Thyroid gland (tissue), 4 donors: ENCODE measurements at regions not wholly inside any gene's neighbourhood (a gene's known extent, or its start where the extent isn't known, plus 50 kb on each side); places are given as distances from the start of the nearest gene placed in this dataset.

Experiments used
- DNase-seq, 2 donors: peaks; one replicate each; pipeline ENCODE4 v3.0.0-alpha.2; 2019
- H3K27ac ChIP-seq, 3 donors: fragments of 200-600 bp; sonication (generic); 1 replicate in 2 of 3; 2 replicates in 1 of 3; pipeline ENCODE4 v1.5.1; 2016 to 2019; ENCODE audit warnings: mild to moderate bottlenecking in 1 of 3, moderate library complexity in 1 of 3
- H3K27me3 ChIP-seq: fragments of 200-600 bp; sonication (generic); one replicate; pipeline ENCODE4 v1.5.1; 2019
- H3K36me3 ChIP-seq, 2 donors: fragments of 200-600 bp; sonication (generic); one replicate each; pipeline ENCODE4 v1.5.1; 2016 to 2019
- H3K4me1 ChIP-seq, 2 donors: fragments of 200-600 bp; sonication (generic); one replicate each; pipeline ENCODE4 v1.5.1; 2017 to 2019
- H3K4me3 ChIP-seq, 3 donors: fragments of 200-600 bp; sonication (generic); replicated peaks in 1 of 3; 1 replicate in 2 of 3; 2 replicates in 1 of 3; pipeline ENCODE4 v1.5.1; 2016; ENCODE audit warnings: mild to moderate bottlenecking in 1 of 3
- H3K9me3 ChIP-seq: fragments of 200-600 bp; sonication (generic); one replicate; pipeline ENCODE4 v1.5.1; 2017
- POLR2A ChIP-seq, 2 donors: fragments of 450-650 bp; IDR thresholded peaks; one replicate each; pipeline ENCODE4 v1.6.1; 2017; ENCODE audit warnings: antibody characterized with exemption in 2 of 2, mild to moderate bottlenecking in 2 of 2, moderate library complexity in 1 of 2
- WGBS, 2 donors: methylation state at CpG; one replicate each; pipeline ENCODE4 v1.1.5; 2017; 5-methylcytosine and 5-hydroxymethylcytosine counted together
- intact Hi-C: fragments of 100-400 bp; cut with DNase I; formaldehyde crosslinking; loops from one replicate; pipeline ENCODE4 v1.15.1; 2023
- TF ChIP-seq, protein P1 (sequence below), 6 experiments: fragments of 200-600 bp in 3 of 6; fragments of 450-650 bp in 3 of 6; sonication (generic) in 3 of 6; IDR thresholded peaks; one replicate each; pipeline ENCODE4 v1.5.1; 2016 to 2019; ENCODE audit warnings: antibody characterized with exemption in 6 of 6, mild to moderate bottlenecking in 2 of 6, inconsistent platforms in 1 of 6, moderate library complexity in 1 of 6

DNA sequence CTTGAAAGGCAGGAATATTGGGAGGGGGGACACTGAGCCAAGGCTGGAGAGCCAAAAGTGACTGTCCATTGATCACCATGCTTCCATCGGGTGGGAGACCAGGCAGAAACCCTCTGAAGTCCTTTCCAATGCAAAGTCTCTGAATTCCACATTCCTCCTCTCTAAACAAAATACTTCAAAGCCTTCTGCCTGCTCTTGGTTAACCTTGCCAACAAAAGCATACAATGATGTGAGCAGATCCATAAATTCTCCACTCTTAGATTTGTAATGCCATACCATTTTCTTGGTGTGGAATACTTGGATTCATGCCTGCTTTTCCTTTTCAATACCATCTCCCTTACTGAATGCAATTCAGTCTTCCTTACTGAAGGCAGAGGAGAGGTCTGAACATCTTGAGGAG is 74.1 kb upstream of the FAM9B start:
- no peaks in the 10 kb centered on the region for H3K36me3 ChIP-seq
- 20 to 50% methylated on average over 1 of the region's 1 CpG for WGBS, 2 donors
- no peak overlapping the region for H3K4me3 ChIP-seq
- no peak overlapping the region for H3K27ac ChIP-seq
- no peaks in the 10 kb centered on the region for H3K4me1 ChIP-seq
- no peaks in the 10 kb centered on the region for H3K27me3 ChIP-seq
- no peak for TF ChIP-seq POLR2A (IDR thresholded peaks at IDR 0.05)
- TF ChIP-seq, protein P1, sequence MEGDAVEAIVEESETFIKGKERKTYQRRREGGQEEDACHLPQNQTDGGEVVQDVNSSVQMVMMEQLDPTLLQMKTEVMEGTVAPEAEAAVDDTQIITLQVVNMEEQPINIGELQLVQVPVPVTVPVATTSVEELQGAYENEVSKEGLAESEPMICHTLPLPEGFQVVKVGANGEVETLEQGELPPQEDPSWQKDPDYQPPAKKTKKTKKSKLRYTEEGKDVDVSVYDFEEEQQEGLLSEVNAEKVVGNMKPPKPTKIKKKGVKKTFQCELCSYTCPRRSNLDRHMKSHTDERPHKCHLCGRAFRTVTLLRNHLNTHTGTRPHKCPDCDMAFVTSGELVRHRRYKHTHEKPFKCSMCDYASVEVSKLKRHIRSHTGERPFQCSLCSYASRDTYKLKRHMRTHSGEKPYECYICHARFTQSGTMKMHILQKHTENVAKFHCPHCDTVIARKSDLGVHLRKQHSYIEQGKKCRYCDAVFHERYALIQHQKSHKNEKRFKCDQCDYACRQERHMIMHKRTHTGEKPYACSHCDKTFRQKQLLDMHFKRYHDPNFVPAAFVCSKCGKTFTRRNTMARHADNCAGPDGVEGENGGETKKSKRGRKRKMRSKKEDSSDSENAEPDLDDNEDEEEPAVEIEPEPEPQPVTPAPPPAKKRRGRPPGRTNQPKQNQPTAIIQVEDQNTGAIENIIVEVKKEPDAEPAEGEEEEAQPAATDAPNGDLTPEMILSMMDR (IDR thresholded peaks at IDR 0.05): no peak
- intact Hi-C loops: no loop called here
- no peak for DNase-seq
- no peaks in the 10 kb centered on the region for H3K9me3 ChIP-seq

DNA sequence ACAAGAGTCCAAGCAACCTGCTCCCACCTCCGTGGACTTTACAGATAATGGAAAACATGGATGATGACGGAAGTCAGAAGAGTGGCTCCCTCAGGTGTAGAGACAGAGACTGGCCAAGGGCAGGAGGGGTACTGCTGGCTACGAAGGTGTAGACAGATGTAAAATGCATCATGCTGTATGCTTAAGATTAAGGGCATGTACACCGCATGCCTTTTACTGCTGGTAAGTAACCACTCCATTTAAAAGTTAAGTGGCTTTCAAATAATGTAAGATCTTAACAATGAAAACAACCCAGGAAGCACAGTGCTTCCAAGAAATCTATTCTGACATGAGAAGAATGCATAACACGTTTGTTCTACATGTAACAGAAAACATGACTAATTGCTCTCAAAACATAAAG is 76.9 kb upstream of the FAM9B start:
- Histone ChIP-seq H3K27ac (no peak overlapping the region), H3K9me3 (no peaks in the 10 kb centered on the region), H3K36me3 (no peaks in the 10 kb centered on the region), H3K4me3 (no peak overlapping the region), H3K4me1 (no peaks in the 10 kb centered on the region), H3K27me3 (no peaks in the 10 kb centered on the region)
- intact Hi-C loops: no loop called here
- 17 to 35% methylated on average over 5 of the region's 5 CpGs for WGBS, 2 donors
- no peak for DNase-seq
- TF ChIP-seq, protein P1 (IDR thresholded peaks at IDR 0.05): no peak
- TF ChIP-seq POLR2A (IDR thresholded peaks at IDR 0.05): no peak

DNA sequence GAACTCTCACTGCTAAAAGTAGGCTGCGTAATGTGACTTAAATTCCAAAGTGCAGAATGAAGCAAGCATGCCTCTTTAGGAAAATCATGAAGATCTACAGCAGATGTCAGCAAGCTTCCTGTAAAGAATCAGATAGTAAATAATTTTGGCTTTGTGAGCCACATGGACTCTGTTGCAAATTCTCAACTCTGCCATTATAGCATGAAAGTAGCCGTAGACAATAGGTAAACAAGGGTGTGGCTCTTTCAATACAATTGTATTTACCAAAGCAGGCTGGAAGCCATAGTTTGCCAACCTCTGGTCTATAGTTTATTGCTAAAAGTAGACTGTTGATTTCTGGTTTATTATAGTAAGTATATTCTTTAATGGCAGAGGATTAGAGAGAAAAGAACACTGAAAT is 80.3 kb upstream of the FAM9B start:
- 88 to 93% methylated on average over 2 of the region's 2 CpGs for WGBS, 2 donors
- H3K4me3 ChIP-seq: no peak overlapping the region
- intact Hi-C loops: no loop called here
- TF ChIP-seq, protein P1 (IDR thresholded peaks at IDR 0.05): no peak
- TF ChIP-seq POLR2A (IDR thresholded peaks at IDR 0.05): no peak
- H3K4me1 ChIP-seq: no peaks in the 10 kb centered on the region
- no peaks in the 10 kb centered on the region for H3K36me3 ChIP-seq
- DNase-seq: no peak
- no peak overlapping the region for H3K27ac ChIP-seq
- H3K27me3 ChIP-seq: no peaks in the 10 kb centered on the region
- H3K9me3 ChIP-seq: no peaks in the 10 kb centered on the region

DNA sequence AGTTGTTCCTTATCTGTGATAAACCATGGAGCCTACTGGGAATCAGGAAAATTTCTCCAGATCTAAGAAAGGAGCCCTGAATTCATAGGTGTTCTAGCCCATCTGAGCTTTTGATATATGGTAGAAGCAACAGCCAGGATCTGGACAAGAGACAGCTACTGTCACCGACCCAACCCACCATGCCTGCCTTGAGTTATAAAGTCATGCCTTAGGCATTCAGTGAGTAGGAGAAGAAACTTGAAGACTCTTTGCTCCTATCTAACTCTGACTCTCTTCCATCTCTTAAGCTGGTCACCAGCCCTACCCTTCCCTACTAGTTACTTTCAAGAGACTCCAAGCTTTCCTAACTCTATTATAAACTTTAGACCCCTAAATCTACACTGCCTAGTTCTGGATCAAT is 83.9 kb upstream of the FAM9B start:
- intact Hi-C loops: no loop called here
- H3K36me3 ChIP-seq: no peaks in the 10 kb centered on the region
- TF ChIP-seq POLR2A (IDR thresholded peaks at IDR 0.05): no peak
- TF ChIP-seq, protein P1 (IDR thresholded peaks at IDR 0.05): no peak
- no peak overlapping the region for H3K27ac ChIP-seq
- H3K9me3 ChIP-seq: no peaks in the 10 kb centered on the region
- 67 to 100% methylated on average over 1 of the region's 1 CpG for WGBS, 2 donors
- DNase-seq: no peak
- no peak overlapping the region for H3K4me3 ChIP-seq
- no peaks in the 10 kb centered on the region for H3K4me1 ChIP-seq
- H3K27me3 ChIP-seq: no peaks in the 10 kb centered on the region

DNA sequence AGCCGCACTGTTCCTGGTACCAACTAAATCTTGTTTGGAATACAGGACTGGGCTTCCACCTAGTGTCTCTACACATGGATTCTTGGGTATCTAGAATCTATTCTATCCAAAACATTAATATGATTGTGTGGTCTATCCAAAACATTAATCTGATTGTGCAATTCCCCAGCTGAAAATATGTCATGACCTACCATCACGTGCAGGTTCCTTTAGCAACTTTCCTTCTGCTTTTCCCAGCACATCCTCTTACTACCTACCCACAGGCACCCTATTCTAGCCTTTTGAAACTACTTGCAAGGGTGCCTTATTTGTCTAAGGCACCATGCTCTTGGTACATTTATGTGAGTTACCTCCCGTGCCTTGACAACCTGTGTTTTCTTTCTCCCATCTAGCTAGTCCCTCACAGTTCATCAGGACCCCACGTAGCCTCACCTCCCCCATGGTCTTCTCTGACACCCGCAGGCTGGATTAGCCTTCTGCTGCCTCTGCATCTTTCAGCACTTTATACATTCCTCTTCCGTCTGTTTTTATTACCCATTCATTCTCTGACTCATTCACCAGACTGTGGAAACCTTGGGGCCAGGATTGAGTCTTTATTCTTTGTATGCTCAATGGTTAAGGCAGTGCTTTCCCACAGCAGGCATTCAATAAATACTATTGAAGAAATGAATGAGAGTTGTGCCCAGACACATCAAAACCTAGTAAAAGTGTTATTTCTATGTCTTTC is 88.8 kb upstream of the FAM9B start:
- Histone ChIP-seq H3K4me3 (no peak overlapping the region), H3K36me3 (no peaks in the 10 kb centered on the region), H3K9me3 (no peaks in the 10 kb centered on the region), H3K27me3 (no peaks in the 10 kb centered on the region), H3K4me1 (no peaks in the 10 kb centered on the region), H3K27ac (no peak overlapping the region)
- no peak for TF ChIP-seq POLR2A (IDR thresholded peaks at IDR 0.05)
- TF ChIP-seq, protein P1 (IDR thresholded peaks at IDR 0.05): no peak
- intact Hi-C loops: no loop called here
- no peak for DNase-seq
- 82 to 91% methylated on average over 6 of the region's 6 CpGs for WGBS, 2 donors
